NOMO-1 (cell line): ENCODE measurements at regions not wholly inside any gene's neighbourhood (a gene's known extent, or its start where the extent isn't known, plus 50 kb on each side); places are given as distances from the start of the nearest gene placed in this dataset.
"Not testable (repeated sequence)": the region's sequence is repeated elsewhere in the genome, so short reads cannot be mapped to it uniquely, and the experiment has no call there.

Experiments
- DNase-seq, 2 experiments: peaks; one replicate each; lab custom pipeline; 2025; ENCODE audit not compliant: unreplicated experiment in 2 of 2; lab: John Stamatoyannopoulos, UW

DNA sequence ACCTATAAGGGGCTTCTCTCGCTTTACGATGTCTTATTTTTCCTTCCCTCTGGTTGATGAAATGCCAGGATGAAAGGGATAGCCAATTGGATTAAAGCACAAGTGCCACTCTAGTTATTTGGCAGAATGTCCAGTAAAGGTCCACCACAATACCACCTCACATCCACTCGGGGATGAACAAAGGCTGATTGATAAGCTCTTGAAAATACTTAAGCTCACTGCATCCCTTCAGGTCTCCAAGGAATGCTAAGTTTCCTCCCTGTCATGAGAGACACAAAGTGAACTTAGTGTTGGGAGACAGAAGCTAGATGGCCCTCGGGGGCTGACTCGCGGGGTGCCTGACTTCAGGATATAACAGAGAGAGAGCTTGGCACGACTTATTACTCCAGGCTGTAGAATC is 185.9 kb upstream of the ZNF644 start:
- not testable (repeated sequence) for DNase-seq

DNA sequence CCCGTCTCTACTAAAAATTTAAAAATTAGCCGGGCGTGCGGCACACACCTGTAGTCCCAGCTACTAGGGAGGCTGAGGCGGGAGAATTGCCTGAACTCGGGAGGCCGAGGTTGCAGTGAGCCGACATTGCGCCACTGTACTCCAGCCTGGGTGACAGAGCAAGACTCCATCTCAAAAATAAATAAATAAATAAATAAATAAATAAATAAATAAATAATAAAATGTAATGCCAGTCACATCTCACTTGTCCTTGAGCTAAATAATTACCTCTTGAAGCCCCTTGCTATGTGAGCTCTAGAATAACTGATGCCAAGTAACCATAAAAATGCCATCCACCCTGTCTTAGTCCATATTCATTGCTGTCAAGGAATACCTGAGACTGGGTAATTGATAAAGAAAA is 182.3 kb upstream of the ZNF644 start:
- DNase-seq, result not testable (repeated sequence)

GRCh38 chr1:91201694-91202093 is 179.9 kb upstream of the ZNF644 start:
- DNase-seq, result no peak

GRCh38 chr1:91201176-91201575 is 179.3 kb upstream of the ZNF644 start:
- DNase-seq, result no peak

- no peak for DNase-seq
Measured at GRCh38 chr1:91200675-91201074, 178.8 kb upstream of the ZNF644 start.

- no peak for DNase-seq
Measured at GRCh38 chr1:91199988-91200387, 178.2 kb upstream of the ZNF644 start.

- DNase-seq, result no peak
Measured at GRCh38 chr1:91190996-91191395, 169.2 kb upstream of the ZNF644 start.

- DNase-seq, result no peak
Measured at GRCh38 chr1:91189096-91189495, 167.3 kb upstream of the ZNF644 start.

DNA sequence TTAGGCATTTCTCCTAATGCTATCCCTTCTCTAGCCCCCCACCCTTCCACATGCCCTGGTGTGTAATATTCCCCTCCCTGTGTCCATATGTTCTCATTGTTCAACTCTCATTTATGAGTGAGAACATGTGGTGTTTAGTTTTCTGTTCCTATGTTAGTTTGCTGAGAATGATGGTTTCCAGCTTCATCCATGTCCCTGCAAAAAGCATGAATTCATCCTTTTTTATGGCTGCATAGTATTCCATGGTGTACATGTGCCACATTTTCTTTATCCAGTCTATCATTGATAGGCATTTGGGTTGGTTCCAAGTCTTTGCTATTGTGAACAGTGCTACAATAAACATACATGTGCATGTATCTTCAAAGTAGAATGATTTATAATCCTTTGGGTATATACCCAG is 161.0 kb upstream of the ZNF644 start:
- DNase-seq, result not testable (repeated sequence)

- DNase-seq, result no peak
Measured at GRCh38 chr1:91176250-91176649, 154.4 kb upstream of the ZNF644 start.

GRCh38 chr1:91174734-91175133 is 152.9 kb upstream of the ZNF644 start:
- DNase-seq, result no peak

DNA sequence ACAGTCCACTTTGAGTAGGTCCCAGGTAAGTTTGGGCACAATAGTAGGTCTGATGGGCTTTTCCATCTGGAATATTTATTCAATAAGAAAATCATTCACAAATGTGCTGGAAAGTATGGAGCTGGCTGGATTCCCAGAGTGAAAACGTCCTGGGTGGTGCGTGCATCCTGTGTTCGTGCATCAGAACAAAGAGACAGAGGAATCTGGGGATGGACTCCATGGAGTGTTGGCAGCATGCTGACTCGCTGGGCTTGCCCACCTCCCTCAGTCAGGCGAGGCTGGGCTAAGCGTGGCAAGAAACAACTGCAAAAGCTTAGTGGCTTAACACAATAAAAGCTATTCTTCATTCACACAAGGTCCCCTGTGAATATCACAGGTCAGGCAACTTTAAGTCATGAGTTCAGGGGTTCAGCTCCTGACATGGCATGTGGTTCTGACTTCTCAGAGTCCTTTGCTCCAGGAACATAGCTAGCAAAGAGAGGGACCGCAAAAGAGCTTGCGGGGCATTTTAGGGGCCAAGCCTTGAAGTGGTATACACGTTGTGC is 151.6 kb upstream of the ZNF644 start:
- DNase-seq, result no peak

DNA sequence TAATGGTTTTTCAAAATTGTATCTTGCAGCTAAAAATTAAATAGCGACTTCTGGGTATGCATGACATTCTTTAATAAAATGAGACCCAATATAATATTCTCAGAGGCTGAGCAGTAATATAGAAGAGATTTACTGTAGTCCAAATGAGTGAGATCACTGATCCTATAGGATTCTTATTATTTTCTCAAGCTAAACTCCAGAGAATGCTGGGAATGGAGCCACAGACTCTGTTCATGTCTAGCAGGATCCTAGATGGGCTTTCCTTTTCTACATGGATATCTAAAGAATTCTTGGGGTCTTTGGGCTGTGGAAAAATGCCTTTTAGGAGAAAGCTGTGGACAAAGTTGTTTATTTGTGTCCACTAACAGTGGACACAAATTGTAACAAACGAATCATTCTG is 150.7 kb upstream of the ZNF644 start:
- no peak for DNase-seq

GRCh38 chr1:91171898-91172297 is 150.1 kb upstream of the ZNF644 start:
- DNase-seq, result no peak

DNA sequence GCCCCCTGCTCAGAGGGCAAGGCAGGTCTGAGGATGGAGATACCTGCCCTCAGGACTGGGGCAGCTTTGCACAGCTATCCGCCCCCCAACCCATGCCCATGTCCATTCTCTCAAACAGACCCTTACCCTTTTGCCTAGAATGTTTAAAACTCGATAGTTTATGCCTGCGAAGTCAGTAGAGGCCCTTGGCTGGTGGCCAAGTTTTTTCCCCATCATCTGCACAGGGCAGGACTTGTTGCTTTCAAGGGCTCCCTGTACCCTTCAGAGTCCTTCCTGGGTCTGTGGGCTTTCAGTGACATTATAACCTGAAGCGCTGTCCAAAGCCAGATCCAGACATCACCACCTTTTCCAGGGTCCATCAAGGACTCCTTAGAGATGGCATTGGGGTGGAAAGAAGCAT is 148.7 kb upstream of the ZNF644 start:
- no peak for DNase-seq

- peak; percentile 33 to 62 for DNase-seq
Measured at GRCh38 chr1:91166106-91166712, 144.4 kb upstream of the ZNF644 start.

- DNase-seq, result peak; percentile 39 to 72
Measured at GRCh38 chr1:91165033-91165654, 143.3 kb upstream of the ZNF644 start.

GRCh38 chr1:91162613-91163012 is 140.8 kb upstream of the ZNF644 start:
- DNase-seq, result no peak

DNA sequence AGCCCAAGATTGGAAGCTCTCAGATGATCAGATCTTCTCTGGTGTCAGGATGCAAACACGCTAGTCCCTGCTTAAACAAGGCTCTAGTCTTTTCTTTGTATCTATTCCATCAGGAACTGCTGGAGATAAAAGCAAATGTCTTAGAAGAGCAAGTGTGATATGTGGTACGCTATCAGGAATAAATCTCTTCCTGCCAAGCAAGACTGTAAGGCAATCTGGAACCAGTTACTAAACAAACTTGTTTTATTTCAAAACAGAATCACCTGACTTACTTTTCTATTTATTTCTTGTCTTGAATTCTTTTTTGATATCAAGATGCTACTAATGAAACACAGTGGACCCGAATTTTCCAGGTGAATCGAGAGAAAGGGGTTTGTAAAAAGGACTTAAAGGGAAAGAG is 139.9 kb upstream of the ZNF644 start:
- no peak for DNase-seq

GRCh38 chr1:91161166-91161565 is 139.3 kb upstream of the ZNF644 start:
- no peak for DNase-seq

- no peak for DNase-seq
Measured at GRCh38 chr1:91160363-91161075, 138.7 kb upstream of the ZNF644 start.

GRCh38 chr1:91153341-91153740 is 131.5 kb upstream of the ZNF644 start:
- no peak for DNase-seq
